GM18498 (cell line): ENCODE measurements at regions not wholly inside any gene's neighbourhood (a gene's known extent, or its start where the extent isn't known, plus 50 kb on each side); places are given as distances from the start of the nearest gene placed in this dataset.
"Not testable (repeated sequence)": the region's sequence is repeated elsewhere in the genome, so short reads cannot be mapped to it uniquely, and the experiment has no call there.

Experiments
- ATAC-seq: cut with Tn5 transposase; IDR thresholded peaks from one replicate; pipeline ENCODE4 v1.9.1; 2021; ENCODE audit warnings: mild to moderate bottlenecking, moderate library complexity; ENCODE audit not compliant: unreplicated experiment

DNA sequence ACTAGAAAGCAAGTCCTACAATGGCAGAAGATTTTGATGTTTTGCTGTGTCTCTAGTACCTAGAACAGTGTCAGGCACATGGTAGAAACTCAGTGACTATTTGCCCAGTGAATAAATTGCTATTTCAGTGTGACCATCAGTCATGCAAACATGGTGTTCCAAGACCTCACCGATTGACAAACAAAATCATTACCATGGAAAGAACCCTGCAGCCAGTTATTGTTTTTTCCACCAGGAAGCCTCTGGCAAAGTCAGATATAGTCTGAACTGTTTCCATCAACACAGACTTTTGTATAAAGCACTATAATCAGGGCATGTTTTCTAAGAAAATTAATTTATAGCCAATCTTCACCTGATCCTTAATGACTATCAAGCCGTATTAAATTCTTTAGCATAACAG is 97.3 kb upstream of the RASSF8 start:
- no peak for ATAC-seq

DNA sequence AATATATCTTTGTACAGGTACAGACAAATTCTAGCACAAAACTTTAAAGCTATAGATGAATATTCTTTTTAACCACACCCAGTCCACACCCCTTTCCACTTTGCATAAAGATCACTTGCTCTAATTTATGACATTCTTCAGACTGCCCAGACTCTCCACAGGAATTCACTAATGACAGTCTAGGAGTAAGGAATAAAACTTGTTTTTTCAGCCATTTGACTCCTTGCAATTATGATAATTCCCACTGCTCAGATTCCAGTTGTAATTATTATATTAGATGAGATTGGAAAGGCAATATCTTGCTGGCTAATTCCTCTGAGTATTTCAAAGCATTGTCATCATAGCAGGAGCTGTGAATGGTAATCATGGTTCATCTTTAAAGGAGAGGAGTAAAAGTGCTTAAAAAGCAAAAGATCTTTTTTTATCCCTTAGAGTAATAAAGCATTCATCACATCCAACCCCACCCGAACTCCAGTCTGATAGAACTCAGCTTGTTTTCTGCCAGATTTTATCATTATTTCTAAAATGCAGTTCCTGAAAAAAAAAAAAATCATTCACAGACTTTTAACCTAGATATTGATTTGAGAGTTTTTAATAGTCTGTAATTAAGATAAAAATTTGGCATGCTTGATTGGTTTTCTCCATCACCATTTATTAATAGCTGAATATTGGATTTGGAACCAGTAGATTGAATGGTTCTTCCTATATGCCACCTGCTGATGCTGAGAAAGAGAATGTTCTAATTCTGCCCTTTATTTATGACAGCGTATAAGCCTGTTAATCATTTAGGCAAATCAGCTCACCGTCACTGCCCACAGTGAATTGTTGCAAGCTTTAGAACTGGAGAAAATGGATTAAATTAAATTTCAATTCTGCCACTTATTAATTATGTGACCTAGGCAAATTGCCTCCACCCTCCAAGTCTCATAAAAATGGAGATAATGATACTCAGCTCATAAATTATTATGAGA is 93.9 kb upstream of the RASSF8 start:
- ATAC-seq: no peak

DNA sequence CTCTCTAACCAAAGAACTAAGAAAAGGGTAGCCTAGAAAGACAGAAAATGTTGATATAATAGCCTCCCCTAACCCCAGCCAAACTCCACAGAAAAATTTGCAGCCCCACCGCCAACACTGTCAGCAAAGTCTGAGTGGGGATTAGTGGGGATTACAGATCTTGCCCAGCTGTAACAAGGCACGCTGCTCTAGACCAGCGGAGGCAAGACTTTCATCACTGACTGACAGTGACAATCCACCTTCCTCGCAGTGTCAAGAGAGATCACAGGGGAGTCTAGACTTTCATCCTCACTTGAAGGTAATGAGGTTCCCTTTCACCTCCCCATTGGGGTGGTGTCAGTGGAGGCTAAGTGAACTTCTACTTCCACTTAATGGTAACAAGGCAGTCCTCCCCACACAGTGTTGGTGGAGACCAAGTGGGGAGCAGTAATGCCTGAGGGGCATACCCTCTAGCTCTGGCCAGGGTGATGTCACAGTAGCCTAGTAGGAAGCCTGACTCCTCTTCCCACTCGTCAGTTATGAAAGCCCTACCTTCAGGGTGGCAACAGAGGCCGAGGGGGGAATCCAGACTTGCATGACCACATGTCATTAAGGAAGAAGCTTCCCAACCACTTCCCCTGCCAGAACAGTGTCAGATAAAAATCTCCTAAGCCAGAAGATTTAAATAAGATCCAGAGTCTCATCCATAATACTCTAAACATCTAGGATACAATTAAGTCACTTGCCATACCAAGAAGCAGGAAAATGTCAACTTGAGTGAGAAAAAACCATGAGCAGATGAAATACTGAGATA is 91.7 kb upstream of the RASSF8 start:
- ATAC-seq: no peak

DNA sequence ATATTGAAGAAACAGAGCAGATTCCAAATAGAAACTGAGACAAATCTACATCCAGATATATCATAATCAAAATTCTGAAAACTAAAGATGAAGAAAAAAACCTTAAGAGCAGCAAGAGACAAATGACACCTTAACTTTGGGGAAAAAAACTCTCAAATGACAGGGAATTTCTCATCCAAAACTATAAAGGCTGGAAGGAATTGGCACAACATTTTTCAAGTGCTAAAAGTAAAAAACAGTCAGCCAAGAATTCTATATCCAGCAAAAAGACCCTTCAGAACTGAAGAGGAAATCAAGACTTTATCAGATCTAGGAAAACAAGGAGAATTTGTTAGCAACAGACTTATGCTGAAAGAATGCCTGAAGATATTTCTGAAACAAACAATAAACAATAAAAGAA is 90.3 kb upstream of the RASSF8 start:
- ATAC-seq: no peak

DNA sequence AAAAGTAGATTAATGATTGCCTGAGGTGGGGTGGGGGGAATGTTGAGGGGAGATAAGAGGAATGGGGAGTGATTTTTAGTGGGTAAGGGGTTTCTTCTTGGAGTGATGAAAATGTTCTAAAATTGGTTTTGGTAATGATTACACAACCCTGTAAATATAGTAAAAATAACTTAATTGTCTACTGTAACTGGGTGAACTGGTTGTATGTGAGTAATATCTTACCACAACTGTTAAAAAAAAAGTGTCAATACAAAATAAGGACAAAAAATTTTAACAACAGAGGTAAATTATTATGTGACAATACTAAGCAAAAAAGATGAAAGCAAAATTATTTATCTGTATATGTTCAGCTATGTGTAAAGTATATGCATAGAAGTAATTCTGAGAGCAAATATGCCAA is 86.3 kb upstream of the RASSF8 start:
- ATAC-seq: no peak

DNA sequence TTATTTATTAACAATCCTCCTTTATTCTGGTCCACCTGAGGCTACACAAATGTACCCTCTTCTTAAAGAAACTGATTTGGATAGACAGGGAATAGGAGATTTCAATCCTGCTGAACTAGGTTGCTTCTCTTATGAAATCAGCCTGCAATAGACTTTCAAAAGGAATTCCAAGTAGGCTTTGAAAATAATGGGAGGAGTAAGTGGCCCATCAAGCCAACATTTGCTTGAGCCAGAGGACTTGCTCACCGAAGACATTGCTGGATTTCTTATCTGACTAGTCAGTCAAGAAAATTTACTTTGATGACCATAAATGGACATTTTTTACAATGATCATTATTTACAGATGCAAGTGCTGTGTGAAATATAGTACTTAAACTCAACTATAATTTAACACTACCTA is 82.8 kb upstream of the RASSF8 start:
- no peak for ATAC-seq

DNA sequence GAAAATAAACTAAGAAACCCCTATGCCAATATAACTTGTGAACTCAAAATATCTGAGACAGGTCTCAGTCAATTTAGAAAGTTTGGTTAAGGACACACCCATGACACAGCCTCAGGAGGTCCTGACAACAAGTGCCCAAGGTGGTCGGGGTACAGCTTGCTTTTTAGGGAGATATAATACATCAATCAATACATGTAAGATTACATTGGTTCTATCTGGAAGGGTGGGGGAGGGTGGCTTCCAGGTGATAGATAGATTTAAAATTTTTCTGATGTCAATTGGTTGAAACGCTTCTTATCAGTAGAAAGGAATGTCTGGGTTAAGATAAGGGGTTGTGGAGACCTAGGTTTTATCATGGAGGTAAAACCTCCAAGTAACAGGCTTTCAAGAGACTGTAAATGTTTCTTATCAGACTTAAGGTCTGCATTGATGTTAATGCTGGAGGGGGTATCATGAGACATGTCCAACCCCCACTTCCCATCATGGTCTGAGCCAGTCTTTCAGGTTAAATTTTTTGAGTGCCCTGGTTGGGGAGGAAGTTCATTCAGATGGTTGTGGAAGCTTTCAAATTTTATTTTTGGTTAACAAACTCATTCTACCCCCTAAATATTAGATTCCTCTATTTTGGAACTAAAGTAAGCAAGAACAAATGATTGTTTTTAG is 82.0 kb upstream of the RASSF8 start:
- no peak for ATAC-seq

DNA sequence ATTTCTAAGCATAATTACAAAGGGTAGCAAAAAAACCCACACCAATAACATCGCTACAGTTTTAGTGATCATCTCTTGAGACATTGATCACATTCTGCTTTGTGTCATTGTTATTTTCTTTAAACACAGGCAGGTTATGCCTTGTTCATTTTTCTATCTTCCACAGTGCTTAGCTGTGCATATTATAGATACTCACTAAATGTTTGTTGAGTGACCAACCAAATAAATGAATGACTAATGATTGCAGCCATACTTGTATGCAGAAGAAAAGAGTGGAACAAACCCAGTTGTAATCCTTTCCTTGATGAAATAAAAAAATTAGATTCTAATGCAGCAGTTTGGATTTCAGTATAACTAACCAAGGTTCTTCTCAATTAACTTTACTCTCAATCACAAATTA is 81.0 kb upstream of the RASSF8 start:
- ATAC-seq: no peak

DNA sequence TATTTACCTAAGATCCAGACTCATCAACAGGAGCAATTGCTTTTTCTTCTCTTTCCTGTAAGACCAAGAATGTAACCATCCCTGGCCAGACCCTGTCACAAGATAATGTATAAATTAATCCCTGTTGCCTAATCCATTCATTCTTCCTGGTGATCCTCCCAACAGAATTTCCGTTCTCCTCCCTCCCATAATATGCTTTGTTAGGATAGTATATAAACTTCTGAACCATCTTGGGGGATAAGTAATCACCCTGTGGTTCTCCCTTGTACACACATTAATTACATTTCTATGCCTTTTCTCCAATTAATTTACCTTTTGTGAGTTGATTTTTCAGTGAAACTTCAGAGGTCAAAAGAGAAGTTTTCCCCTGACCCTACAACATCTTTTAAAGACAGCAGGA is 76.2 kb upstream of the RASSF8 start:
- ATAC-seq: no peak

DNA sequence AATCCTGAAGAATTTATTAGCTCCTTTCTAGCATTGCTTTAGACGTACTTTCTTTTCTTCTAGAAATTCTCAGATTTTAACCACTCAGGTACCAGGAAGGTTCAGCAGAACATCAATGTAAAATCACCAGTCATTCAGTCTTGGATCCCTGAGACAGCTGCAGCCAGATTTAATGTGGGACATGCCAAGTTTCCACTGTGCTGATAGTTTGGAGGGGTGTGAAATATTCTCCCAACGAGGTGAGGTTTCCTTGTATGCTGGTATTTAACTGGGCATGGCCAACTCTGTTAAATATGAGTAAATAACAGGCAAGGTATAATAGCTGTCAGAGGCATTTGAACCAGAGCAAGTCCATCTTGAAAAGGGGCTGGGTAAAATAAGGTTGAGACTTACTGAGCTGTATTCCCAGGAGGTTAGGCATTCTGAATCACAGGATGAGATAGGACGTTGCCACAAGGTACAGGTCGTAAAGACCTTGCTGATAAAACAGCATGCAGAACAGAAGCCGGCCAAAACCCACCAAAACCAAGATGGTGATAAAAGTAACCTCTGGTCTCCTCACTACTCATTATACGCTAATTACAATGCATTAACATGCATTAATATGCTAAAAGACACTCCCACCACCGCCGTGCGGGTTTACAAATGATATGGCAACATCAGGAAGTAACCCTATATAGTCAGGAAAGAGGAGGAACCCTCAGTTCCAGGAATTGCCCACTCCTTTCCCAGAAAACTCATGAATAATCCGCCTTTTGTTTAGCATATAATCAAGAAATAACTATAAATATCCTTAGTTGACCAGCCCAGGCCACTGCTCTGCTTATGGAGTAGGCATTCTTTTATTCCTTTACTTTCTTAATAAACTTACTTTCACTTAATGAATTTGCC is 75.2 kb upstream of the RASSF8 start:
- no peak for ATAC-seq

DNA sequence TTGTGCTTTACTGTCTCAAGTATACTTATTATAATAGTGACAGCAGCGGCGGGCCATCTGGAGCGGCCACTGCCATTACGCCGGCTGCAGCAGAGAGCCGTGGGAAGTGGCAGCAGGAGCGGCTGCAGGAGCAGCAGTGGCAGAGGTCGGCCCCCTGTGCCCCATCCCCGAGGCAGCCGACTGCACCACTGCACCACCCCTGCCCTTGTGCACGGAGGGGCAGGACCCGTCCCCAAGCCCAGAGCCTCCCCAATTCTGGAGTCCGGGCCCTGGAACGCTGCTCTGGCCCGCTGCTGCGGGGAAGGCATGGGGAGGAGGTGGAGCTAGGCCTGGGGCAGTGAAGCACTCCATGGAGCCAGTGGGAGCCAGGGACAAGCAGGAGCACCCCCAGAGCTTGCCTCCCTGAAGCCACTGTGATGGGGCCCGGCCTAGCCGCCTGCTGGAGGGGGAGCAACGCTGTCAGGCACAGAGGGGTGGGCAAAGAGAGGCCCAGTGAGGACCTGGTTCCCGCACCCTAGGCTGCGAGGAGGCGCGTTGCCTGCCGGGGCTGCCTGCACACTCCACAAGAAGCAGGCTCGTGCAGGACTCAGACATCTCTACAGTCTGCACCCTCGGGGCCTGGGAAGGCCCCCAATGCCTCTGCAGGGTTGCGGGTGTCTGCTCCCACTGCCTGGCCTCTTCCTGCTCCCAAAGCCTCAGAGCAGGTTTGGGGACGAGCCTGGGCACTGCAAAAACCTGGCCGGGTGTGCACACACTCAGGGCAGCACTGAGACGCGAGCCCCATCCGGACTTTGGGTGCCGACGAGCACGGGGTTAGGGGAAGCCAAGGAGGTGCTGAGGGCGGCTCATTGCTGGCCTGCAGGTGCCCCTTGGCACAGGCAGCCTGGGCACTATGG is 74.2 kb upstream of the RASSF8 start:
- no peak for ATAC-seq

DNA sequence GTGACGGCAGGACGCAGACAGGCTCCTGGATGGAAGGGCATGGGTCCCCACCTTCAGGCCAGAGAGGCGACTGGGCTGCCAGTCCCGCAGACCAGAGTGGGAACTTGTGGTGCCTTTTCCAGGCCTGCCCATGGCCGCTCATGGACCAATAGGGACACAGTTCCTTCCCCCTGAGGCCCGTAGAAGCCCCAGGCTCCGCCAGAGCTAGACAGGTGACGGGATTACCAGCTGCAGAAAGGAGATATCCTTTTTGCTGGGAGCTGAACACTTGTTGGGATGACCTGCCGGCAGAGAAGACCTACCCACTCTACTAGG is 73.6 kb upstream of the RASSF8 start:
- no peak for ATAC-seq

DNA sequence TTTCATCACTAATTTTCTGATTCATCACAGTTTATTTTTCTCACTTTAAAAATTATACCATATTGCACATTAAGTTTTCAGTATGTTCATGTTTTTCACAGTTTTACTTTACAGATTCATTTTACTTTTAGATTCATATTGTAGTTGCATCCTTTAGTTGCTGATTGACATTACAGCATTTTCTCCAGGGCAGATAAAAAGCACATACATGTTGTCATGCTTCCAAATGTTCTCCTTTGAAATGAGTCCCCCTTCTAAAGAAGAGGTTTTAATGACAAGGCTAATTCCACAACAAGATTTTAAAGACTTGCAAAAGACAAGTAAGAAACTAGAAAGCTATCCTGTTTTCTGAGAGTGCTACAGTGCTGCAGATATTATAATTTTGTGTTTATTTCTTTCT is 72.1 kb upstream of the RASSF8 start:
- no peak for ATAC-seq

DNA sequence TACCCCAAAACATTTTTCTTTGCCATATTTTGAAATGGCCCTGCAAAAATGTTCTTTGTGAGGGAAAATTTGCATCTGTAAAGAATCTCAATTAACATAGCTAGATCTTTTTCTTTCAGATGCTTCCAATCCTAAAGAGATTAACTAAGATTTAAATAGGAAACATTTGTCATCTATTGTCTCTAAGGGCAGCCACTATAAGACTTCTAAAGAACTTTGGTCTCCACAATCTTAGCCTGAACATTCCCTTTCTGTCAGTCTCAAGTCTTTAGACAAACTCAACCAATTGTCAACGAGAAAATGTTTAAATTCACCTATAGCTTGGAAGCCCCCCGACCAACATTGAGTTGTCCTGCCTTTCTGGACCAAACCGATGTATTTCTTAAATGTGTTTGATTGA is 71.1 kb upstream of the RASSF8 start:
- no peak for ATAC-seq

DNA sequence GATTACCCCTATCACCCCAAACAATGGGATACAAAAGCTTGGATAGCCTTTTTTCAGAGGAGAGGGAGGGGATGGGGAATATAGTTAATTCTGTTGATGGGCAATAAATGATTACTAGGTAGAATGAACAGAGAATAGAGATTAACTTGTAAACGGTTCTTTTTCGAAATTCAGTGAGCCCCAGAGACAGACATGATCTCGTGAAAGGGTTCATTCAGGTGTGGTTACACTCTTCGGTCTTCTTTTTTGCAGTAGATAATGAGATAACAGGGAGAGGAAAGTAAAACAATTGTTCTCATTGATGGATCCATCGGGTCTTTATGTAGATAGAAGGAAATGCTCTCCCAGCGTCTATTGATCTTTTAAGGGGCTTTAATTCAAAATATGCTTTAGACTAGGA is 69.3 kb upstream of the RASSF8 start:
- ATAC-seq: no peak

DNA sequence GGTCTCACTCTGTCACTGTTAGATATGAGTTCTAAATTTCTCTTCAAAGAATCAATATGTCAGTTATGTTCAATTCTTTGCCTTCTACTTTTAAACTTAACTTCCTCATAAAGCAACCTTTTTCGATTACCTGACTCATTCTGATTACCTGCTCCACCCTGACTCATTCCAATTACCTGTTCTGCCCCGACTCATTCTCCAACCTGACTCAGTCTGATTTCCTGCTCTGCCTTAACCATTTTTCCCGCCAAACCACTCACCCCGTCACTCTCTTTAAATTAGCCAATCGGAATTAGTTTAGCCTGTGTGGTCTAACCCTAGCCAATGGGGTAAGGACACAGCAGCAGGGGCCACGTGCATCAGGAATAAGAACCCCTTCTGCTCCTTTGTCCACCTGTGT is 67.4 kb upstream of the RASSF8 start:
- not testable (repeated sequence) for ATAC-seq

DNA sequence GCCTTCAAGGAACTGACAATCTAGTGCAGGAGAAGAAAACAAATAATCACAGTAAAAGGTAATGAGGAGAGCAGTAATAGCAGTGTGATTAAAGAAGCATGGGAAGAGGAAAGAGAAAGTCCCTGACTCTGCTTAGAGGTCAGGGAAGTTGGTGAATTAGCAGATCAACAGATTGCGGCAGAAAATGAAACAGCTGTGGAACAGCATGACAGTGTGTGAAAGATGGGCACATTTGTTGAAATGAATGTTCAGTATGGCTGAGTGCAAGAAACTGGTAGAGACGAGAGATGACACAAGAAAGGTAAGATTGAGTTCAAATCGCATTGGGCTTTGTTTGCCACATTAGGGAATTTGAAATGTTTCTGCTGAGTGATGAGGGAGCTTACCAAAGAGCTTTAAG is 63.7 kb upstream of the RASSF8 start:
- ATAC-seq: no peak

DNA sequence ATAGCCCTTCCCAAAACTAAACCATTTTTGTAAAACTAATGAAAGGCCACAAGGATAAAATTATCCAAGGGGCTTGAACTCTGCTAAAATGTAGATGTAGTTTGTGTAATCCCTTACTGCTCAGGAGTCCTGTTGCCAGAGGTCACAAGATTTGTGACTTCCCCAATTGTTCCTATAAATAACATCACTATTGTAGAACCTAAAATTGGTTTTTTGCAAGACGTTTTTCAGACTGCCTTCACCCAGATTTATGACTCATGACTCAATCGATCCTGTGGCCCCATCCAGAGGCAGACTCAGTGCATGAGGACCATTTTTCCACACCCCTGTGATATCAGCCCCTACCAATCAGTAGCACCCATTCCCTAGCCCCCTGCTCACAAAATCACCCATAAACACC is 61.5 kb upstream of the RASSF8 start:
- no peak for ATAC-seq

DNA sequence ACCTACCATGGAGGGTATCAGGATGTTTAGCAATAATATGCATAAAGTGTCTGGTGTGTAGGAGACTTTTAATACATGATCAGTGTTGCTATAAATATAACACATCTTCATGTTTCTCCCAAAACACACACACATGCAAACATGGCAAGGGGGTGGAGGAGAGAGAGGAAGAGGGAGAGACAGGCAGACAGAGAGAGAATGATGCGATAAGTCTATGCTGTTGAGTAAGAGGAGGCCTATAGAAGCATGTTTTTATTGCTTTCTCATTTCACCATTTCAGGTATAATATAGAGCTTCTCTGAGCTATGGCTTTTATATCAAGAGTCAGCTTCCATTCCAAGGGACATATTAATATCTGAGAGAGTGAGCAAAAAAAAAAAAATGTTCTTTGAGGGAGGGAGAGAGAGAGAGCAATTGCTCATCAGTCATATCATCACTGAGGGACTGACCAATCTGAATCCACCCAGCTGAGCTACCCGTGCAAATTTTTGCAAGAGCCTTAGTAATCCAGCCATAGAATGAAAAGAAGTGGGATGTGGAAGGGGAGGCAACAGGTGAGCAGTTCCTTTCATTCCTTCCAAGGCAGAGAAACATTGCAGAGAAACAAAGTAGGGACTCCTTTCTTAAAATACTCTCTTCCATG is 54.8 kb upstream of the RASSF8 start:
- no peak for ATAC-seq
